ENCODE measurements at regions not wholly inside any gene's neighbourhood (a gene's known extent, or its start where the extent isn't known, plus 50 kb on each side); places are given as distances from the start of the nearest gene placed in this dataset.
"Not testable (repeated sequence)": the region's sequence is repeated elsewhere in the genome, so short reads cannot be mapped to it uniquely, and the experiment has no call there.

DNA sequence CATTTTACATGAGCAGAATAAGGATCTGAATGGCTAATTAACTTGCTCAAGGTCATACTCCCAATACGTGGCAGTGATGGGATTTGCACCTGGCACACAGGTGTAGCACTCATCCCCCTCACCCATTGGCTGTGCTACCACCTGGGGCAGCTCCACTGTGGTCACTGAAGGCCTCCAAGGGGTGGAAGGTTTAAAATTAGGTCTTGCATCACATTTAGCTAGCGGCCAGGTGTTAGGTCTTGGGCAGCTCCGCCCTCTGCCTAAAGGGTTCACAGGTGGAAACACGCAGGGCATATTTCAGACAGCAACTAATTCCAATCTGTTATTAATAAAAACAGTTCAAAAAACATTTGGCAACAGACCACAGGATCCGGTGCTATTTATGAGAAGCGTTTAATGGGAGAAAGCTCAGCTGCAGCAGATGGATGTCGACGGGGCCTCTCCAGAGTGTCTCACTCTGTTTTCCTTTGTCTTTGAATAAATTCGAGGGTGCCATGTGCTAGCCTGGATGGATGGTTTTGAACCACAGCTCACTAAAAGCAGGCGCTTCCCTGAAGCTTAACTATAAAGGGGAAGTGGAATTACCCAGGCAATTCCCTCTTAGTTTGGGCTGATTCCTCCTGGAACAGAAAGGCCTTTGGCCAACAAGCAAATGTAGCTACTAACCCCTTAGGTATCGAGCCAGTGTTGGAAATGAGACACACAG lies 1017.6 kb downstream of the TYW1 start:
- no peak for DNase-seq (ENCODE audit: low spot score)

GRCh38 chr7:68015122-68015977 lies 1018.7 kb downstream of the TYW1 start:
- DNase-seq (ENCODE audit: low spot score), result no peak

- DNase-seq (ENCODE audit: low spot score), result no peak
Observed at GRCh38 chr7:68015978-68016532, 1019.4 kb downstream of the TYW1 start.

GRCh38 chr7:68020102-68020501 lies 1023.5 kb downstream of the TYW1 start:
- DNase-seq (ENCODE audit: low spot score), result no peak

- no peak for DNase-seq (ENCODE audit: low spot score)
Observed at GRCh38 chr7:68025369-68025768, 1028.7 kb downstream of the TYW1 start.

DNA sequence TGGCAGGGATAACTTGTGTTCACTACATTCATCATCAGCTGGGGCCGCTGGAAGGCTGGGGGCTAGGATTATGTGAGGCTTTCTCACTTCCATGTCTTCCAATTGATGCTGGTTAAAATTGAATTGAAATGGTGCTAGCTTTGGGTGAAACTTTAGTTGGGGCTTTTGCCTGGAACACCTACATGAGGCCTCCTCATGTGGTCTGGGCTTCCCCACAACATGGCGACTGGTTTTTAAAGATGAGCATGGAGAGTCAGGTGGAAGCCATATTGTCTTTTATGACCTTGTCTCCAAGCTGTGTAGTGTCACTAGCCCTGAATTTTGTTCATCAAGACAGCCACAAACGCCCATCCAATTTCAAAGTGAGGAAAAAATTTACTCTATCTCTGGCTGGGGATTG lies 1033.9 kb downstream of the TYW1 start:
- DNase-seq (ENCODE audit: low spot score), result no peak

DNA sequence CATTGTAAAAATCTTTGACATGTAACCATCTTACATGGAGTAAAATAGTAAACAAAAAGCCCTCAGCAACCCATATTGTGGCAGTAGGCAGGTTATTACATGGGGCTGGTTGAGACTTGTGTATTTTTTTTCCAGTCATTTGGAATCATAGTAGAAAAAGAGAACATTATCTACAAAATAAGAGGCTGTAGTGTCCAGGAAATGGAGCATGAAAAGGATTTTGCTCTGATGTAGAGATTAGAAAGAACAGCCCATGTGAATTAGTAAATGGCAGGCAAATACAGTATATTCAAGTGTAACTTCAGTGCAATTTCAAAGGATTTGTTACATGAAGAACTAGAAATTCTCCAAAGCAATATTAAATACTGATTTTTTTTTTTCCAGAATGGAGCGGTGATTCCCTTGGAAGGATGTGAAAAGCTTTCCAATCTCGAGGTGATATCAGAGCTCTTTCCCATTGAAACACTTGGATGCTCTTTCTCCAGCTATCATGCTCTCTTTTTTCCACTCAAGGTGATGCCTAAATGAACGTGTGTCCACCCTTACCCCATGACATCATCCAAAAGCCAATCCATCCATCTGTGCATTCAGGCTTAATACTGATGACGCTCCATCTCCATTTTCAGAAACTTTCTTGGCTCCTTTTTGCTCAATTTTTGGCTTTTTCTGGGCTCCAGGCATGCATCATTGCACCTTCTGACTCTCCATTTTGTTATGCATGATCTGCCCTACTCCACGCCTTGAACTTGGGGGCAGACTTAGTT lies 1034.7 kb downstream of the TYW1 start:
- no peak for DNase-seq (ENCODE audit: low spot score)

- peak; percentile 57 for DNase-seq (ENCODE audit: low spot score)
Observed at GRCh38 chr7:68038621-68039314, 1042.1 kb downstream of the TYW1 start.

DNA sequence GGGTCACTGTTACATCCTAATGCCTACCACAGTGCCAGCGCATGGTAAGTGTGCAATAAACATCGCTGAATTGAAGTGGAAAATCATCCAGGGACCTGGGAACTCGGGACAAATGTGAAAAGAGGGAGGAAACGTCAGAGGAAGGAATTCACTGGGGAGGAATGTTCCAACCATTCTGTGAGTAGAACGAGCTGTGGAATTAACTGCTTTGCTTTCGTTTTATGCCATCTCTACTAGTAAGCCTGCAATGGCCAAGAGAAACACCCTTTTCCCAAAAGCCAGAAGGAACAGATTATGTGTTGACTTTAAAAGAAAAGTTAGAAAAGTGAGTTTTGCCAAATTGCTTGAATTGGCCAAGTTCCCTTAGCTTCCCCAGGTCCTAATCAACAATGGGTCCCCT lies 1044.9 kb downstream of the TYW1 start:
- DNase-seq (ENCODE audit: low spot score), result no peak

- DNase-seq (ENCODE audit: low spot score), result no peak
Observed at GRCh38 chr7:68043546-68043945, 1046.9 kb downstream of the TYW1 start.

- DNase-seq (ENCODE audit: low spot score), result no peak
Observed at GRCh38 chr7:68050627-68051026, 1054.0 kb downstream of the TYW1 start.

DNA sequence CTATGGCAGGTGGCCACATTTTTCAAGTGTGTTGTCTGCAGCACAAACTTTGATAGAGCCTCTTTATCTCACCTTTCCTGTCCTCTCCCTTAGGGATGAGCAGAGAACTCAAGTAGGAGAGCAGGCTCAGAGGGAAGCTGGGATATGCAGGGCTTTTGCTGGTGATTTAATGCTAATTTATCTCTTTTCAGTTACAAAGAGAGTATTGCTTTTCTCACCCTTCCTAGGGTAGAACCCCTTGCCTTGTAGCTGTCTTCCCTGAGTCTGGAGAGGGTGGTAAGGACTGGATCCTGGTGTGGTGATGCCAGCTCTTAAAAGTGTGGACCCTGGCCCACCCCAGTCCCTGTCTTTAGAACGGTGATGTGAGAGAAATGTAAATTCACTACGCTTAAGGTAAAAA lies 1061.4 kb downstream of the TYW1 start:
- DNase-seq (ENCODE audit: low spot score), result no peak

GRCh38 chr7:68063171-68063570 lies 1066.5 kb downstream of the TYW1 start:
- DNase-seq (ENCODE audit: low spot score), result no peak

DNA sequence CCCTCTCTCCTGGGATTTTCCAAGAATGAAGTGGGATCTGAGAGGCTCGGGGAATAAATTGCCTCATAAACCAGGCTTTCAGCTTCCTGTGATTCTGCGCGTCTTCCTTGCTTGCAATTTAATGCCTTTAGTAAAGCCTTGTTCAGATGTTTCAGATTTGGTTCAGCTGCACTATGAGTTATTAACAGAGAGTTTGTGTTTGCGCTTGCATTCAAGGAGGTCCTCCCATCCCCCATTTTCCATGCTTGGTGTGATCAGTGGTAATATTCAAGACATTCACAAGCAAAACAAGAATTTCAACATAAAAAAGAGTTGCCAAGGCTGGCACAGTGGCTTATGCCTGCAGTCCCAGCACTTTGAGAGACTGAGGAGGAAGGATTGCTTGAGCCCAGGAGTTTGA lies 1068.9 kb downstream of the TYW1 start:
- no peak for DNase-seq (ENCODE audit: low spot score)

DNA sequence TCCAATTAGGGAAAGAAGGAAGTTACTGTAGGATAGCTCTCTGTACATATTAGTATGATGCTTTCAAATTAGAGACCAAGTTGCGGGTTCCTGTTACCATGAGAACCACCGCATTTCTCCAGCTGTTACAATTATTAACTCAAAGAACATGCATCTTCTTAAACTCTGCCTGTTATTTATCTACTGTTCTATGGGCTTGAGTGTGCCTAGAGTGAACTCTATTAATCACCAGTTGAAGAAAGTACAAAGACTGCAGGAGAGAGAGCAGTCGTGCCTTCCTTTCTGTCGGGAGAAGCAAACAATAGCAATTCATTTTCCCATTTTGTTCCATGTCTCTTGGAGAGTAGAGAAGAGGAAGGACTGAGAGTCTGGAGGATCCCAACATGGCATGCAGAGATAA lies 1071.2 kb downstream of the TYW1 start:
- no peak for DNase-seq (ENCODE audit: low spot score)

- no peak for DNase-seq (ENCODE audit: low spot score)
Observed at GRCh38 chr7:68070992-68071391, 1074.4 kb downstream of the TYW1 start.

- DNase-seq (ENCODE audit: low spot score), result no peak
Observed at GRCh38 chr7:68073701-68074100, 1077.1 kb downstream of the TYW1 start.

- no peak for DNase-seq (ENCODE audit: low spot score)
Observed at GRCh38 chr7:68074242-68074641, 1077.6 kb downstream of the TYW1 start.

DNA sequence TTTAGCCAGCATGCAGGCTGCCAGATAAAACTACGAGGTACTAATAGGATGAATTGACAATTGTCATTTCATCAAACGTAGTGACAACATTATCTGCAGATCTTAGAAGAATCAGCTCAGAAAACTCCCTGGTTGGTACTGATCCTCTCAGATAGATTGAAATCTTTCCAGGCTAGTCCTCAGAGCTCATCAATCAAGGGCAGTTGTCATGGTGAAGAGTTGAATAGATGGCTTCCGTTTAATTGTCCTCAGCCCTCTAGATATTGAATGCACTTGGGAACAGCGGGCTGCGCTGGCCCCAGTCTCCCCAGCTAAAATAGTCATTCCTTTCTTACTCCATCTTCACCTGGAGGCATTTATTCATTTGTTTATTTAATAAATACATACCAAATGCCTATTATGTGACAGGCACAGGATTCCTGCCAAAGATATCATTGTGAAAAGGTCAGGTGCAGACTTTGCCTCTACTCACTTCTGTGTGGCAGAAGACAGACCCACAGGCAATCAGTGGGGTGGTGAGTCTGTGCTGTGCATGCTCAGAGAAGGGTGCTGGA lies 1081.6 kb downstream of the TYW1 start:
- no peak for DNase-seq (ENCODE audit: low spot score)

GRCh38 chr7:68082066-68082960 lies 1085.7 kb downstream of the TYW1 start:
- not testable (repeated sequence) for DNase-seq (ENCODE audit: low spot score)
